ENCODE measurements at regions not wholly inside any gene's neighbourhood (a gene's known extent, or its start where the extent isn't known, plus 50 kb on each side); places are given as distances from the start of the nearest gene placed in this dataset.

DNA sequence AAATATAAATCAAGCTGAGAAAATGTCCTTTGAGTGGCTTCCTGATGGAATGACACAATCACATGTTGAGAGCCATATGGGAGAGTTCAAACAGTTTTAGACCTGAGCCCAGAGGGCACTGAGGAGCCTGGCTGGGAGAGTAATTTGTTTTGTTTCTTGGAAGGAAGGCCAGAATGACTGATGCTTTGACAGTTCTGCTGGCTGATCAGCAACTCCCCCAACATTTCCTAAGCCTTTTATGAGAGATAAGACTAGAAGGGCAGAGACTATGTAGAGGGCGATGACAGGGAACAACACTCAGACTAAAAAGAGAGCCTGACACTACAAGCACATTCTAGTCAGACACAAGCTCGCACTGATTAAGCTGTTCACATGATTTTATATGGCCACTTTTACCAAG is 169.2 kb downstream of the COX7C start:
- DNase-seq: no peak

DNA sequence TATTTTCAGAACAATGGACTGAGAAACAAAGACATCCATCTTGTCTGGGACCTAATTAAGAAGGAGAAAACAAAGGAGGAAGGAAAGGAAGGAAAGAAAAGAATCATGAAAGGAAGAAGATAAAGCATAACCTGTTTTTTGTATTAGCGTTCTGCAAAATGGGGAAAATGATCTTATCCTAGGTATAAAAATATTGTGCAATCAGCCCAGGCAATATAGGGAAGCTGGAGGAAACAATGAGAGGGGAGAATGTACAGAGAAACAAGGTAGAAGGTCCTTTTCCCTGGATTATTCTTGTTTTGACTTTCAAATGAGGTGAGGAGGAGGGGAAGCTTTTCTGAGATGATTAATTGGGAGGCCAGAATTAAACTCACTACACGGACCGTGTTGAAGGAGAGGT is 177.9 kb downstream of the COX7C start:
- DNase-seq: no peak

DNA sequence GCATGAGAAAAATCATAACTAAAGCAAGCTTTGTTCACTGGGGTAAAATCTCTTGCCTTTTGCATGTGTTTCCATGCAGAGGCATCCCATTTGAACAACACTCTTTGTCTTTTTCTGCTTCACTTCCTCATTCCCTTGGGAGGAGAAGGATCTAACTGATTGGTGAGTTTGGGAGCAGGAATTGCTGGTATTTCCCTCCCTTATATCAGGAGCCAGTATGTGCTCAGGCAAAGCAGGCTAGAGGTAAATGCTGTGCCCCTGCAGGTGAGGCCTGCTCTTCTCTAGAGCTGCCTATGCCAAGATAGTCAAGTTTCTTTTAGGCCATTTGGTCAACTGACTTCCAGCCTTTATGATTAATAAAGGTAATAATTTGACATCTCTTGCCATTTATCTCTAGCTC is 179.9 kb downstream of the COX7C start:
- no peak for DNase-seq

DNA sequence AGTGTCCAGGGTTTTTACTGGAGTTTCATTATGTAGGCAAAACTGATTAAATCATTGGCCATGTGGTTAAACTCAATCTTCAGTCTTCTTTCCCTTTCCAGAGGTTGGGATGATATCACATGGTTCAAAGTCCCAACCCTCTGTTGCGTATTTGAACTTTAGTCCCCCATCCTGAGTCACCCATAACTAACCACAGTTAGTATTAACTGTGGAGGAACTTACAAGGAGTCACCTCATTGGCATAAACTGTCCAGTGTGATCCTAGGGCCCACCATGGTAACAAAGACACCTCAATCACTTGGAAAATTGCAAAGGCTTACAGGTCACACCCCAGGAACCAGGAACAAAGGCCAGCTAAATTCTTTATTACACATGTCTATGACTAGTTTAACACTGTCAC is 188.5 kb downstream of the COX7C start:
- DNase-seq: no peak

DNA sequence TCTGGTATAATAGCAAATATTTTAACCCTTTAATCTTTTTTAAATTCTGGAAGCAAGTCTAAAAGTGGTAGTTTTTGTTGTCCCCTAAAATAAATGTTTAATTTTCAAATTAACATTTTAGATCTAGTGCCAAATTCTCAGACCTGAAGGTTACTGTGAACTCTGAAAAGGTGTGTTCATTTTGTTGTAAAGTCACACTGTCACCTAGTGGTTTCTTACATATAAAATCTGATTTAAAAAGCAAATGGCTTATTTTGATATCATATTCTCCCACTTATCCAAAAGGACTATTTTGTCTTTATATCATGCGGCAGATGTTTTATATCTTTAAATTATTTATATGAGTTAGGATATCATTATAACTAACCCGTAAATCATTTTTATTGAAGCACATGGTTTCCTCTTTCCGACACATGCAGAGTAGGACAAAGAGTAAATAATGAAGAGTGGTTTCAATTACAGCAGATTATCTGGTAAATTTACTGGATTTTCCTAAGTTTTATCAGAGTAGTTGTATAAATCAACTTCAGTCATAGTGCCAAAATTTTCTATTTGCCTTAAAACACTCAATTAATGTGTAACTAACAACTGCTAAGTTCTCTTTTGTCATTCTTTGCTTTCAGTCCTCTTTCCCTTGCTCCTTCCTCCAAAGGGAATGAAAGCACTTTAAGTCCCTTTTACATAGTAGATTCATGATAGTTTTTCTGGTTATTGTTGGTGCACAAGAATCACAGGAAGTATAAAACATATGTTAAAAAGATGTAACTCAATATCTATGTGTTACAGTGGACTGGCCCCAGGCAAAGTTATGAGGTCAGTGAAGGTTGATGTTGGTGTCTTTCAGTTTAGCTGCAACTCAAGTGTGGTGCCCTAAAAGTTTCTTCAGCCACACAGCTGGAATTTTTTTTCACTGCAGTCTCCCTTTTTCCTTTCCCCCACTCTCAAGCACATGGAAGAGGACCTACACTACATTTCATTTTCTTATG is 189.6 kb downstream of the COX7C start:
- no peak for DNase-seq

DNA sequence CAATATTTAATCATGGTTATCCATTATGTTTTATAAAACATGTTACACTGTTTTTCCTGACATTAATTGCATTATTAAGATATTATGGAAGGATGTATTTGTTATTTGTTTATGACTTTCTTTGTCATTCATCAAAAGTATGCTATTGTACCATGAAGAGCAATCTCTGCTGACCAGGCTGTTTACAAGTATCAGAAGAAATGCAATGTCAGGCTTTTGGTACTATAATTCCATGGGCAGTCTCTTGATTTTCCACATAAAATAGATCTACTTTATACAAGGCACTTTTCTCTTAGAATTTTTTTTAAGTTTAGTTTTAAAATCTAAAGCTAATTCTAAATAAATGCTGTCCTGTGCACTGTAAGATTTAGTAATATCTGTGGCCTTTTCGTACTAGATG is 196.6 kb downstream of the COX7C start:
- no peak for DNase-seq

DNA sequence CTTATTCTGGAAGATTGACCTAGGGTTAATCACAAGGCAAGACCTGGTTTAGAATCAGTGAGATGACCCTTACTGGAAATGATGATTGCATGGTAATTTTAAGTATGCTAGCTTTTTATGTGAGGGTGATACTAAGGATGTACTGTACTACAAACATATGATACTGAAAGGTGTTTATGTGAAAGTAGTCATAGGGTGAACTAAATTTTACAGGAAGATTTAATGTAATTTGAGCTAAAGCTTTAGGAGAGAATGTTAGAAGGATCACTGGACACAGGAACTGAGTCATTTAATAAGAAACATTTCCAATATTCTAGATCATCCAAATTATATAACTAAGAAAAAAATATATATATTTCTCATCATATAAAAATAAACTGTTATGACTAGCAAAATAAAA is 197.2 kb downstream of the COX7C start:
- no peak for DNase-seq

DNA sequence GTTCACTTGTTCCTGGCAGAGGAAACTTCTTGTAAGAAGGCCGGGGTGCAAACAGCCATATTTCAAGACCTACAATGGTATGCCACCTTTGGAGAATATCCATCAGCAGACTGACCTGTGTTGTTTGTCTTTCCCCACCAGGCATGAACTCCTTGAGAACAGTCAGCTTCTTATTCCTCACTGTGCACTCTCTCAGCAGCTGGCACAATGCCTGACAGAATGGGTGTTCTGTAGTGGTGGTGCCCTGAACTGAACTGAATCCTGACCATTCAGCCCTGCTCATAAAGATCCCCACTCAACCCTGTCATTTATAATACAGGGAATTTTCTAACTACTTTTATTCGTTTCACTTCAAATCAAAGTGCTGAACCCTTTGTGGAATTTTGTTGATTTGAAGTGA is 206.9 kb downstream of the COX7C start:
- DNase-seq: no peak

DNA sequence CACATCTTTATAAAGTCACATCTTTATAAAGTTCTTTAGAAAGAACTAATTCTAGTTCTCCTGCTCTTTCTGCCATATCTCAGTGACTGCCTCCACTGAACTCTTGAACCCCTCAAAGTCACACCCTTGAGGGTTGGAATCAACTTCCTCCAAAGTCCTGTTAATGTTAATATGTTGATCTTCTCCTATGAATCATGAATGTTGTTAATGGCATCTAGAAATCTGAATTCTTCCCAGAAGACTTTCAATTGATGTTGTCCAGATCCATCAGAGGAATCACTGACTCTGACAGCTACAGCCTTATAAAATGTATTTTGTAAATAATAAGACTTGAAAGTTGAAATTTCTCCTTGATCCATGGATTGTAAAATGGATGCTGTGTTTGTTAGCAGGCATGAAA is 213.4 kb downstream of the COX7C start:
- DNase-seq: no peak

DNA sequence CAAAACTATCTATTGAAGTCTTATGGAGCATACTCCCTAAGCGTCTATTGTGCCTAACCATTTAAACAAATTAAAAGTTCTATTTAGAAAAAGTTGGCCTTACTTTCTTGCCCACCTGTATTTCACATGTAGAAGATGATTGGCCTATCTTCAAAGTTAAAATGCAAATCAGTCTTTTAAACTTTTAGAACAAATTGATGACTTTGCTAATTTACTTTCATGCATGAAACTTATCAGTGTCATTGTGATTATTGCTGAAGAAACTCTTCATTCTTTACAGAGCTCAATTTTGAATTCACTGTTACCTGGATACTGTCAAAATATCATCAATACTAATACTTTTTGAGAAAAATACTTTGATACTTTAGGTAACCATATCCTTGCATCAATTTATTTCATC is 216.1 kb downstream of the COX7C start:
- no peak for DNase-seq

DNA sequence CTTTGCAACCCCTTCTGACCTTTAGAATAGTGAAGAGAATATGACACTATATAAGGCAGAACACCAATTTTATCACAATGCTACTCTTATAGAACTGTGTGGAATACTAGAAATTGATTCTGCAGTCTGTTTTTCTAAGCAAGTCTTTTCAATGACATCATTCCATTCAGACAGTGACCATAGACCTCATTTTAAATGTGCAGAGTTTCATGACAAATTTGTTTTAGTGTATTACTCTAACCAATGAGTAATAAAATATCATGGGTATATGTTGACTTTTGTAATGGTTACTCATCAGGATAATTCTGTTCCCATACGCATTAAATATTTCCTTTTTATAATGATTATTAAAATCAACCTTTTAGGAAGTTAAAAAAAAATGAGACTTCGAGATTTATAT is 219.9 kb downstream of the COX7C start:
- DNase-seq: no peak

DNA sequence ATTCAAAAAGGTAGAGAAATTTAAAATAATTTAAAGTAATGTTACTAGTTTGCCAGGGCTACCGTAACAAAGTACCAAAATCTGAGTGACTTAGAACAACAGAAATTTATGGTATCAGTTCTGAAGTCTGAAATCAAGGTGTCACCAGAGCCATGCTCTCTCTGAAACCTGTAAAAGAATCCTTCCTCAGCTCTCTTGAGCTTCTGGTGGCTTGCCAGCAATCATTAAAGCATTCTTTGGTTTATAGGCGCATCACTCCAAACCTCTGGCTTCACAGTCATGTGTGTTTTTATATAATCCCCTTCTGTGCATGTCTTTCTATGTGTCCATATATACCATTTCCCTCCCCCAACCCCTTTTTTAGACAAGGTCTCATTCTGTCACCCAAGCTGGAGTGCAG is 220.3 kb downstream of the COX7C start:
- DNase-seq: no peak

DNA sequence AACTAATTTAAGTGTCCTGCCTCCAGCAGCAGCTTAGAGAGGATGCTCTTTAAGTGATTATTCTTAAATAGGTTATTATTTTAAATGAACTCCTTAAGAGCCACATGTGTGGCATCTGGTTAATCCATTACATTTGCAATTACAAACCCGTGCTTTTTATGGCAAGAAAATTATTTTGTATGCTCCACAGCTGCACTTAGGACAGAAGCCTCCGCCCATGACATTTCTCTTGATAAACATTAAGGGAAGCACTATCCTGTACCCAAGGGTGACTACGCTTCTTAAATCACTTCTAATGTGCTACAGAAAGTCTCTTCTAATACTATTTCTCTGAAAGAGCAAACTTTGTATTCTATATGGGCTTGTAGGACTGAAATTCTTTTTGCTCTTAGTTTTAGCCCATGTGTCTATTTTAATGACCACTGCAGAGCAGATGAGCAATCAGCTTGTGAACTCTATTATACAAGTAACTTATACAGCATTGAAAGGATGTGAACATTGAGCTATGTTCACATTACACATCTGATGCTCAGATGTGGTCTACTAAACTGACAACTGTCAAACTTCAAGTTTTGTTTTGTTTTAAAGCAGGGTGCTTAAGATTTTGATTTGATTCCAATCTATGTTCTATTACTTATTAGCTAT is 223.4 kb downstream of the COX7C start:
- no peak for DNase-seq

DNA sequence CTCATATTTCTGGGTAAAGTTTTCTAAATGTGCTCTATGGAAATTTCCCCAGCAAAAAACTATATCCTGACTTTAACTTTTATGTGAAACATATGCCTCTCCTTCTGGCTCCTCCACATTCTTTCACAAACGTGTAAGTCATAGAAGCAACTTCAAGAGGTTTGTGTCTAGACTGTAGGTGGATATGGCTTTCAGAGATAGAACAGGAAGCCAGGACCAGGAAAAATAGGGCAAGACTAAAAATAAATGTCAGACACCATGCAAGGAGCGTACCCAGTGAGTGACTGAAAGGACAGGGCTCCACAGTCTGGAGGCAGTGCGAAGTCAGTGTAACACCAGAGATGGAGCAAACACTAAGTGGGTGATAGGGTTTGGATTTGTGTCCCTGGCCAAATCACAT is 240.7 kb downstream of the COX7C start:
- DNase-seq: no peak

DNA sequence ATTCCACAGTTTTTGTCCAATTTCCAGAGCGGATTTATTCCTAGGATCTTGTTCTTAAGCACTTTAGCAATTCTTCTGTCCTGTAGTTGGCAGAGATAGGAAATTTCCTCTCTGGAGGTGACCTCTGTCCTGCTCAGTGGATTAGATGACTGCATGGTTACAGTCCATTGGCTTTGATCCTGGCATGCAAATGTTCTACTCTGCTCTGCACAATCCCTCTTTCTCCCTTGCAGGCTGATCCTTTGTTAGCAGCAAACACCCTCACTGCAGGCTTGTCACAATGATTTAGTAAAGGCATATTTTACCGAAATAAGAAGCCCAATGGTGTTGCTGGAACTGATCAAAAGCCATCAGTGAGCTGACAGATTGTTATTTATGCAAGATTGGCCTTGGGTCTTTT is 243.8 kb downstream of the COX7C start:
- no peak for DNase-seq

DNA sequence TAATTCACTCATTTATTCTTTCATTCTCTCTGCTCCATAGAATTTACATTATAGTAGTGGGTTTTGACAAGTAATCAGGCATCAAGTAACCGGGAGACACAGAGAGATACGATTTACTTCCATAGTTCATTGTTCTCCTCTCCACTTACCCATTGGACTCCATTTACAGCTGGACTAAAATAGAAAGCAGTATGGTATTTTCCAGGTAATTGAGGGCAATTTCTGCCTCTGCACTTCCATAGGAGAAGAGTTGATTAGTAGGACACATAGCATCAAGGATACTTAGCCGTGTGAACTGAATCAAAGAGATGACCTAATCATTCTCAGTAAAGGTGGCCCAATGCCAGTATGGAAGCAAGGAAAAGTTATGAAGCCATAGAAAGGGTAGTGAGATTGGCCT is 244.4 kb downstream of the COX7C start:
- no peak for DNase-seq

DNA sequence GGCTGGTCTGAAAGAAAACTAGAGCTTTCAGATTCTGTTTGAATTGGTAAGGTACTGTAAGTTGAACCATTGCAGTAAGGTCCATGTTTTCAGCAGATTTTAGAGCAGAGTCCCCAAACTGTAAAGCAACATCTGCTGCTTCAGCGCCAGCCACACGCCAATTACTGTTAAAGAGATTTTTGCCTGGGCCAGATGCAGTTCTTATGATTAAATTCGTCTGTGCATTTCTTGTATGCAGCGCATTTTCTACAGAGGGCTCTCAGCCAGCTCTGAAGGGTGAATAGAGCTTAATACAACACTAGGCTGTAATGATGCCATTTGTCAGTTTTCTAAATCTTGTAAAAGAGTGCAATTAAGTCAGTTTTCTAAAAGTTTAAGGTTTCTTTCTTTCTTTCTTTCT is 246.3 kb downstream of the COX7C start:
- no peak for DNase-seq

DNA sequence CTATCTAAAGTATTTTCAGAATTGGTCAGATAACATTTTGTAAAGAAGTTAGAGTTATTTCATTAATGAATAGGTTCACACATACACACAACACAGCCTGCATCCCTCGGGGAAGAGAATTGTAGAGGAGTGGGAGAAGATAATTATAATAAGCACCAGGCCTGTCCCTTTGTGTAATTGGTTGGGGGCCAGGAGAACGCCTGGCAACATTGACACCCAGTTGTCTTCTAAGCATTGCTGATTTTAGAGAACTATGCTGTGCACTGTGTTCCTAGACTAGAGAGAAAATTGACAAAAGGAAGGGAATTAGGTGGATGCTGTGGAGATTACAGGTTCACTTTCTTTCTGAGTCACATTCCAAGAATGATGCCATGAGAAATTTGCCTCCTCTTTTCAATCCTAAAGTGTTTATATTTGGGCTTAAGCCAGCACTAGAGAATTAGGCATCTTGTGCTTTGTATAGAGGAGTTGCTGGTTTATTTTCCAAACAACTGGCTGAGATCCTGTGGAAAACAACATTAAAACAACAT is 247.6 kb downstream of the COX7C start:
- DNase-seq: no peak

DNA sequence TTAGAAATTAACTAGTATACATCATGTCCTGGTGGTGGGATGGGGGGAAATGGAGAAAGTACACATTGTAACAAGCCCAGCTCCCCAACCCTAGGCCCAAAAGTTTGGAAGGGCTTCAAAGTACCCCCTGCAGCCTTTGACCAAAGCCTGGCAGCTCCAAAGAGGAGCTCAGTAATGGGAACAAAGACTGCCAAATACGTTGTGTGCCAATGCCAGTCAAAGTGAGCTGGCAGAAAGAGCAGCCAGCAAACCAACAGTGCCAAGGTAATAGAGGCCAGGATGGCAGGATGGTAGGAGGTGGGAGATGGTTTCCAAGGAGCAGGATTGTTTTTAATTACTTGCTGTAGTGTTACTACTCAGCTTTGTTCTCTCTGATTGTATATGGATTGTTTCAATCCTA is 248.3 kb downstream of the COX7C start:
- DNase-seq: no peak

DNA sequence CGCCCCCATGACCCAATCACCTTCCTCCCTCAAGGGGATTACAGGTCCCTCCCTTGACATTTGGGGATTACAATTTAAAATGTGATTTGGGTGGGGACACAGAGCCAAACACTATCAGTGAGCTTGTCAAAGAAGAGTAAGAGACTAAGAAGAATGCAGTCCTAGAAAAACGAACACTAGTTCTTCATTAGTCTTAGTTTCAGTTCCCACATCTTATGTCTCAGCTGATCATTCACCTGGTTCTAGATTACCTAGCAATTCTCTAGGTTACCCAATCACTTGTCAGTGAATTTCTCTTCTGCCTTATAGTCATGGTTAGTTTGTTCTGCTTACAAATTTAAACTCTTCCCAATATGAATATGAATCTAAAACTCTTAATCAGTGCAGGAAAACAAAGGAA is 251.5 kb downstream of the COX7C start:
- no peak for DNase-seq

DNA sequence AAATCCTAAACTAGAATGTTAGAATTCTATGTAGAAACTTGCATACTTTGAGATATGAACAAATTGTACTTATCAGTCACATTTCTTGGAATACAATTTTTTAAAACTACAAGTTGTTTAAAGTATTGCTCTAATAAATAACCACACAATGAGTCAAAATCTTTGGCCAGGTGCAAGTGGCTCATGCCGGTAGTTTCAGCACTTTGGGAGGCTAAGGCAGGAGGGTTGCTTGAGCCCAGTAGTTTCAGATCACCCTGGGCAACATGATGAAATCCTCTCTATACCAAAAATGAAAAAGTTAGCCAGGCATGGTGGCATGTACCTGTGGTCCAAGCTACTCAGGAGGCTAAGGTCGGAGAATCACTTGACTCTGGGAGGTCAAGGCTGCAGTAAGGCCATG is 257.8 kb downstream of the COX7C start:
- no peak for DNase-seq

DNA sequence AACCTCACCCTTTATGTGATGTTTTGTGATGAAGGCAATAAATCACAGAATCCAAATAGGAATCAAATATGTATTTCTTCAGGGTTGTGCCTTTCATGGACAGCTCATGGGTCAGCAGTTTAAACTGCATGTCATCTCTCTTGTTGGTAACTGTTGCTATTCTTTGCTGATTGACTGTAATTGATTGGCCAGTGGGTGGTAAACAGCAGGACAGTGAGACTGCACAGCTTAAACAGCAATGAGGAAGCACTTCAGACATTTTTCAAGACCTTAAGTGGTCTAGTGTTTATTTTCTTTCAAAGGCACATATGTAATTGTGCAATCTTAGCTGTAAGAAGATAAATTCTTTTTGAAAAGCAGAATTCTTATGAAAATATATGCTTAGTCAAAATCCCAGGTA is 260.5 kb downstream of the COX7C start:
- DNase-seq: no peak

DNA sequence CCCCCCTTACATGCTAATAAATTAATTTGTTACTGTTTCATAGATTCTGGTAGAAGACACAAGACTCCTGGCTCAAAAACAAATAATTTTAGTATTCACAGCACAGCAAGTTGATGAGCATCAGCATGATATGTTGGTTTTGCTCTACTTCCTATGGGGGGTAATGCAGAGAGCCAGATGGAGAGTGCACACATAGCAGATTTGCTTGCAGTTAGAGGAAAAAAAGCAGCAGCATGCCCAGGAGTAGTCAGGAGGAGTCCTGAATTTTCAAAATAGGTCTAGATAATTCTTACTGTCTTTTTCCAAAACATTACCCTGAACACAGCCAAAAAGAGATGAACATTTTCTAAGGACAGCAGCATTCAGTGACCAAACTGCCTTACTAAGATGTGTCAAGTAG is 261.3 kb downstream of the COX7C start:
- no peak for DNase-seq

DNA sequence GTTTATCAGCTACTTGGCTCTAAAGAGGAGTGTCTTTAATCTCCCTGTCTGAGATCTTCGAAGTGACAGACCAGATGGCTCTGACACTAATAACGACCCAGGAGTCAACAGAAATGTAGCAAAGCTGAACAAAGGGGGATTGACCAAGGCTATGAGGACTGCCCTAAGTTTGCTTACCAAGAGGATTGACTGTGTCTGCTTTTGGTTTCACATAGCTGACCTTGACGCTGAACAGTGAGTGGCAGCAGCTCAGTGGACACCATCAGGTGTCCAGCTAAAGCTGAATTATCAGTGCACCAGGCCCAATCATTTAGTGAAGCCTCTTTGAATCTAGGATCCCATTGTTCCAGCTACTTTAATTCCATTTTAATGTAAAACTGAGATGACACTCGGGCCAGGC is 262.6 kb downstream of the COX7C start:
- DNase-seq: no peak

Data from inflammatory macrophage (primary cell).